Activated CD4-positive, alpha-beta T cell treated with anti-CD3 and anti-CD28 coated beads, Interleukin-2, Interleukin-6, amounts not matched to agents 100 ng/mL and 50 ng/mL, durations not matched to agents 16 hours and 8 hours (primary cell): ENCODE measurements at regions not wholly inside any gene's neighbourhood (a gene's known extent, or its start where the extent isn't known, plus 50 kb on each side); places are given as distances from the start of the nearest gene placed in this dataset.
"Not testable (repeated sequence)": the region's sequence is repeated elsewhere in the genome, so short reads cannot be mapped to it uniquely, and the experiment has no call there.

Source experiments
- DNase-seq: peaks from one replicate; pipeline ENCODE4 v3.0.0-alpha.2; 2020

DNA sequence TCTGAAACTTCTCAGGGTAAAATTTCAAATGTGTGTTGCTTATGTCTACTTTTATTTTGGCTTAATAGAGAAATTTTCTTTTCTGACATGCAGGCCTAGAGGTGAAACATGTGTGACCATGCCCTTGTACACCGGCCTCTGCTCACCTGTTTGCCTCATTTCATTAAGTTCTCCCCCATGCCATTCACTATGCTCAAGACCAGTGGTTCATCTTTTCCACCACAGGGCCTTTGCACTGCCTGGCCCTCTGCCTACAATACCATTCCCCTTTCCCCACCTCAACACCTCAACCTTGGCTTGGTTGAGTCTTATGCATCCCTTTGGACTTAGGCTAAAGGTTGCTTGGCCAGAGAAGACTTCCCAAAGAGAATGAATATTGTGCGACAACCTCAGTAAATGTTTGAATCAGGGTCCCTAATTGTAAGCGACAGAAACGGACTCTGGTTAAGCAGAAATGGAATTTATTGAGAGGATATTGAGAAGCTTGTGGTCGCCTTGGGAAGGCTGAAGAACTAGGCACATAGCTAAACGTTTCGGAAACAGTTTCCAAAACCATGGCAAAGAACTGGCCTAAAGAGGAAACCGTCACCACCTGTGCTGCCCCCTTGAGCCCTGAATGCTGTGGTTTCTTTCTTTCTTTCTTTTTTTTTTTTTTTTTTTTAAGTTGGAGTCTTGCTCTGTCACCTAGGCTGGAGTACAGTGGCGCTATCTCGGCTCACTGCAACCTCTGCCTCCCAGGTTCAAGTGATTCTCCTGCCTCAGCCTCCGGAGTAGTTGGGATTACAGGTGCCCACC lies 152.2 kb downstream of the SOX4 start:
- DNase-seq, result no peak

DNA sequence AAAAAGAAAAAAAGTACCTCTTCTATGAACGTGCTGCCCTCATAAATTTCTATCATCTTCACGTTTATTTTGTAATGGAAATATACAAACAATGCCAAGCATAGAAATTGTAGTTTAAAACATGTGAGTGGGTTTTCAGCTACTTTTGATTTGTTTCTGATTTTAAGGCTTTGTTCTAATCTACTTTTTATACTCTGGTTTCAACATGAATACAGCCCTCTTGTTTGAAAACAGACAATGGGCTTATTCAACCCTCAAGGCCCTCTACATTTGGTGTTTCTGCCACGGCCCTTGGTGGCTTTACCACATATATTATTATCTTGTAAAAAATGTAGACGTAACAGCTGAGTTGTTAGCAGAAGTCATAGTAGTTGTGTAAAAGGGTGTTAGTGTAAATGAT lies 153.9 kb downstream of the SOX4 start:
- no peak for DNase-seq

DNA sequence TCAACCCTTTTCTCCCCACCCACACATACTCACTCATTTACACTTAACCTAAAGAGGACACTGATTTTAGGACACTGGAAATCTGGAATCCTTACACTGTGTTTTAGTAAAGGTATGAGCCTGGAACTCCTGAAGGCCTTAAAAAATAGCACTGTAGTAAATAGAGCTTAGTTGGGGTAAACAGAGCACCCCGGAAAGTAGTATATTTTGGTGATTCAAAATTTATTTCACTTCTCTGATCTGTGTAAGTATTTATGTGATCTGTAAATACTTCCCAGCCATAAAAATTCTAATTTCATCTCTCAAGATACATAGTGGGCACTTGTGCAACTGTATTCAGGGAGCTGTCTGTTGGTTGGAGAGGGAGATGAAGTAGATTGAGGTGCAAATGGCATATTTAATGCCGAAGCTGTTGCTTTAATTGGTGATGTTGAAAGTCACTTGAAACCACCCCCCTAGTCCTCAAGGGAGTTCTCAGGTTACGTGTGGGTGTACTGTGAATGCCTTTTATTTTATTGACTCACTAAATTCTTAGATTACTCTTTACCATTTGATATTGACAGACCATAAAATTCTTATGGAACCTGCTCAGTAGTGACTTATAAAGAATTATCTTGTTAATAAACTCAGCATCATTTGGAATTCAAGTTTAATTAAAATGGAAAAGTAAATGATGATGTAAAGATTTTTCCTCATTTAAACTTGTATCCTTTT lies 154.9 kb downstream of the SOX4 start:
- DNase-seq, result no peak

DNA sequence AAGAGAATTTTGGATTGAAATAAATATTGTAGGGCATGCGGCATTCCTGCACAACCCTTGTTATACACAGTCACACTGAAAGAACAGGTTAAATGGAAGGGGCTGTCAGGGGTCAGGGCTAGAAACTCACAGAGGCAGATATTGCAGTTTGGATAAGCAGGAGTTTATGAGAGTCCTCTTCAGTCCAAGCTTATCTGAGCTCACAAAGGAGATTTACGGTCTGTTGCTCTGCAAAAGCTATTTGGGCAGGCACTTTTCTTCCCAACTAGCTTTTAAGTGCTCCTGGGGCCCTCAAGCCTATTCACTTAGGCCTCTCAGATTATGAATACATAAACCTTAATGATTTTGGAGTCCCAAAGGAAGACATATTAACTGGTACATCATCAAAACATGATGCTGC lies 156.2 kb downstream of the SOX4 start:
- DNase-seq, result no peak

DNA sequence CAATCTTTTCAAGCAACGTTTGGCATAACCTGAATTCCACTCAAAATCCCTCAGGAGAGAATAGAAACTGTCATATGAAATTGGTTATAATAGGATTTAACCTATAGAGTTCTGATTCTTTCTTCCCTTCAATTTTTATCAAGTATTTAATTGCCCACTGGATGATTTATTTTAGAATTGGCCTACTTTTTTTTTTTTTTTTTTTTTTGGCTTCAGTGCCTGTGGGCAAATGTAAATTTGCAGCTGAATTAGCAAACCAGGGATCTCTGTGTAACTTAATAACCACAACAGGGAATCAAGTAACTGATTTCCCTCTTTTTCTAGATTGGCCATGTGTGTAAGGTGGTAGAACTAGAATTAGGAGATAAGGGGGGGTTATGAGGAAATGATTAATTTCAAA lies 157.0 kb downstream of the SOX4 start:
- no peak for DNase-seq

DNA sequence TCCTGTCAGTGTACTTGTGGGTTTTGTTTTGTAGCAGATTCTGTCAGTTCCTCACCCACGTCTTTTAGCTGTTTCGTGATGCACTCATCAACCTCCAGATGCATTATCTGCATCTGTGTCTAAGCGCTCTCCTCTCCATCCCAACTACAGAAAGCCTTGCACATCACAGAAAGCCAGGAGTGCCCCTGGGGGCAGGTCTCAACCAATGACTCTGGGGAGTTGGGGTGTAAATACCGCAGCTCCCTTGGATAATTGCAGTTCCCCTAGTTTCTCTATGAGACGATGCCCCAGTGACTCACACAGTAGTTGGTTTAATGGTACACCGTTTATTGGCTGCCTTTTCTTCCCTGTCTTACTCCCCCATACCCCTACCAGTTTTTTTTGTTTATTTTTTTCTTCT lies 158.1 kb downstream of the SOX4 start:
- DNase-seq, result peak; percentile 29

DNA sequence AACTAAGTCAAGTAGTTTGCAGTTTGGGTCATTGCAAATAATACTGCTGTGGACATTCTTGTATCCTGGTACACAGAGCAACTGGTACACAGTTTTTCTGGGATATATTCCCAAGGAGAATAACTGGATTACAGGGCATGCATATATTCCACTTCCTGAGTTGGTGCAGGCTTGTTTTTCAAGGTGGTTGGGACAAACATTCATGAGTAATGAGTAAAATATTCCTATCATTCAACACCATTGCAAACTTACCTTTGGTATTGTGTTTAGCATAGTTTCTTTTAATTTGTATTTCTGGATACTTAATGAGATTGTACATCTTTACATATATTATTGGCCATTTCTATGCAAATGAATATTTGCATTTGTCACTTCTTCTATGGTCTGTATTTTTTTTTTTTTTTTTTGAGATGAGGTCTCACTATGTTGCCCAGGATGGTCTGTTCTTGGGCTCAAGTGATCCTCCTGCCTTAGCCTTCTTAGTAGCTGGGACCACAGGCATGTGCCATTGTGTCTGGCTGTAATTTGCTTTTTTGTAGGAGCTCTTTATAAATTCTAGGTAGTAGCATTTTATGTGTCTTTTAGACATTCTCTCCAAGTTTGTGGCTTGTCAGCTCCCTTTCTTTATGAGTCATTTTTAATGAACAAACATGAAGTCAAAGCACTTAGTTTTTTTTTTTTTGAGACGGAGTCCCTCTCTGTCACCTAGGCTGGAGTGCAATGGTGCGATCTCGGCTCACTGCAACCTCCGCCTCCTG lies 158.7 kb downstream of the SOX4 start:
- no peak for DNase-seq

DNA sequence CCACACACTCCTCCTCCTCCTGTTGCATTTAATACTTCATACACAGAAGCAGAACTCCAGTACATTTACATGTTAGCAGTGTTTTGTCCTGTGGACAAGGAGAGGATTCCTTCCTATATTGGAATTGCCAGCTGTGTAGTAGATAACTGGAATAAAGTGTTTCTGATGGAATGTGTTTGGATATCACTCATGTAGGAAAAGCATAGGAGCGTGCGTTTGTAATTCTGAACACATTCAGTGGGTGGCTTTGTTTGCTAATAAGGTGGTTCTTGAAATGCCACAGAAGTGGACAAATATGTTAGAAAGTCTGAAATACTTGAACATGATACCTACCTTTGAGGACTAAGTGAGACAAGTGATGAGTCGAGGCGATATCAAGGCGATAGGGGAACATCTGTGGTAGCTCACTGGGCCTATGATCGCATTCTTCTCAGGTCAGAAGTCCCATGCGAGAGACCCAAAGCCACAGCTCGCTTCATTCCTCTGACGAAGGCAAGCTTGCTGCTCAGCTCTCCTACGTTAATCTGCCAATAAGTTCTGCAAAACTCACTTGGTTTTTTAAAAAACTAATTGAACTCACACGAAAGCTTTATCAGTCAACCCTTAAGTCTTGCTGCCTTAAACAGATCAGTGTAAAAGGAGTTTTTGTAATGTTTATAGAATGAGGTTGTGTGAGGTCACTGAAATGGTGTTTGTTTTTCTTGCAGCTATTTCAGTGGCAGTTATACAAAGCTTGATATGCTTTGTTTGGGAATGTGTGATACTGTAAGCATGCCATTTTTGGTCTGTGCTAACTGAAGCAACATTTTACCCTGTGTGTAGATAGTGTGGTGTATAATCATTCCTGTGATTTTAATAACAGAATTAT lies 159.9 kb downstream of the SOX4 start:
- no peak for DNase-seq

DNA sequence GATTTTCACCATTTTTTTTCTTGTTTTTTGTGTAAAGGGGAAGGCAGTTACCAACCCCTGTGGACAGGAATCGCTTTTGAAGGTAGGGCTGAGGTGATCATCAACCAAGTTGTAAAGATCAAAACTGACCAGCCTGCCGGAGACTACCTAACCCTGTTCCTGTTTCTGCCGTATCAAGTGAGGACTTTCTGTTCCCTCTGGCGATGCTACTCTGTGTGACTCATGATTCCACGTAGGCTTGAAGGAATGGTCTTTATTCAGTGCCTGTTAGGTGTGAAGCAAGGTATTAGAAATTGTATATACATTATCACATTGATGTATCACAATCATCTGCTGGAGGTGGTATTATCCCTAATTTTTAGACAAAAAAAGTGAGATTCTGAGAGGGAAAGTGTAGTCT lies 161.3 kb downstream of the SOX4 start:
- no peak for DNase-seq

DNA sequence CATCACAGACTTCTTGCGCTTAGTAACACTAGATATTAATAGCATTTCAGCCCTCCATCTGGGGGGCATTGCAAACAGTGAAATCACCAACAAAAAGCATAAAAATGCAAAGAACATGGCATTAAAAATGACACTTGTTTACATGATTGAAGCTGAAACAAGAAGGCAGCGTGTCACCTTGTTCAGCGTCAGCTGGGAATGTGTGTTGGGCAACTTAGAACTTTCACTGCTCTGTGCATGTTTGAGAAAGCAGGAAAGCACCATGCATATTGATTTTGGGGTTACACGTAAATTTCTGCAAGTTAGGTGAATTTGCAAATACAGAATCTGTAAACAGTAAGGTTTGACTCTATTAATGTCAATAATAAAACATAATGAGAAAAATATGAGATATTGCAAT lies 162.9 kb downstream of the SOX4 start:
- DNase-seq, result no peak

DNA sequence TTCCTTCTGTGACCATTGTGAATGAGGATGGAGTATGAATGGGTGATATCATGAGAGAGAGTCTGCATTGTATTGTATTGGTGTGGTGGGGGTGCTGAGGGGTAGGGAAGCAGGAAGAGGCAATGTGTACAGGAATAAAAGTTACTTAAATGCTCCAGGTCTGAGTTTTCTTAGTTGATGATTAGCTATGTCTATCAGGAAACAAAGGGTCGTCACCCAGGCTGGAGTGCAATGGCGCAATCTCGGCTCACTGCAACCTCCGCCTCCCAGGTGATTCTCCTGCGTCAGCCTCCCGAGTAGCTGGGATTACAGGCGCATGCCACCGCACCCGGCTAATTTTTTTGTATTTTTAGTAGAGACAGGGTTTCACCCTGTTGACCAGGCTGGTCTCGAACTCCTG lies 163.8 kb downstream of the SOX4 start:
- not testable (repeated sequence) for DNase-seq

DNA sequence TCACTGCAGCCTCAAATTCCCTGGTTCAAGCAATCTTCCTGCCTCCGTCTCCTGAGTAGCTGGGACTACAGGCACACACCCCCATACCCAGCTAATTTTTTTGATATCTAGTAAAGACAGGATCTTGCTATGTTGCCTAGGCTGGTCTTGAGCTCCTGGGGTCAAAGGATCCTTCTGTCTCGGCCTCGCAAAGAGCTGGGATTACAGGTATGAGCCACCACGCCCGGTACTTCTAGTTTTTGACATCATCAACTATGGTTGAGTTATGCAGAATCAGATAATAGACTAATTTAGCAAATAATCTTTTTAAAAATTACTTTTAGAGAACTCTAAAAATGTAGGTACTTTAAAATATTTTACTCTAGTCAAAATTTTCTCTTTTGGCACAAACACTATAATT lies 166.2 kb downstream of the SOX4 start:
- no peak for DNase-seq

DNA sequence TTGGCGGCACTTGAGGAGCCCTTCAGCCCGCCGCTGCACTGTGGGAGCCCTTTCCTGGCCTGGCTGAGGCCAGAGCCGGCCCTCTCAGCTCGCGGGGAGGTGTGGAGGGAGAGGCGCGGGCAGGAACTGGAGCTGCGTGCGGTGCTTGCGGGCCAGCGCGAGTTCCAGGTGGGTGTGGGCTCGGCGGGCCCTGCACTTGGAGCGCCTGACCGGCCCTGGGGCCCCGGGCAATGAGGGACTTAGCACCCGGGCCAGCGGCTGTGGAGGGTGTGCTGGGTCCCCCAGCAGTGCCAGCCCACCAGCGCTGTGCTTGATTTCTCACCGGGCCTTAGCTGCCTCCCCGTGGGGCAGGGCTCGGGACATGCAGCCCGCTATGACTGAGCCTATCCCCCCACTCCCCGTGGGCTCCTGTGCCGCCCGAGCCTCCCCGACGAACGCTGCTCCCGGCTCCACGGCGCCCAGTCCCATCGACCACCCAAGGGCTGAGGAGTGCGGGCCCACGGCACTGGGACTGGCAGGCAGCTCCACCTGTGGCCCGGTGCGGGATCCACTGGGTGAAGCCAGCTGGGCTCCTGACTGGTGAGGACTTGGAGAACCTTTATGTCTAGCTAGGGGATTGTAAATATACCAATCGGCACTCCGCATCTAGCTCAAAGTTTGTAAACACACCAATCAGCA lies 167.6 kb downstream of the SOX4 start:
- DNase-seq, result not testable (repeated sequence)

DNA sequence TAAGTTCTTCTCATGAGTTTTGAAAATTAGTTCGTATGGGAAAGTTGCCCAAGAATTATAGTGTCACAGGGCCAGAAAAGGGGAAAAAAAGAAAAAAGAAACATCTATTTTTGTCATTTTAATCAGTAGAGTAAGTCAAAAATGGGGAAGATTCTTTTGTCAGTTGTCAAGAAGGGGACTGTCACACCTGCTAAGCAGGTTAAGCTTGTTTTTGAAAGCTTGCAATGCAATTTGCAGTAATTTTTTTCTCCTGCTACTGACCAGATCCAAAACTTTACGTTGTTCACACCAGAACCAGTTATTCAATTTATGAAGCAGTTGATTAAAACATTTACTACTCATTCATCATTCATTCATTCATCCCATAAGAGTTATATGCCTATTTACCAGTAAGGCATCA lies 171.4 kb downstream of the SOX4 start:
- DNase-seq, result no peak

DNA sequence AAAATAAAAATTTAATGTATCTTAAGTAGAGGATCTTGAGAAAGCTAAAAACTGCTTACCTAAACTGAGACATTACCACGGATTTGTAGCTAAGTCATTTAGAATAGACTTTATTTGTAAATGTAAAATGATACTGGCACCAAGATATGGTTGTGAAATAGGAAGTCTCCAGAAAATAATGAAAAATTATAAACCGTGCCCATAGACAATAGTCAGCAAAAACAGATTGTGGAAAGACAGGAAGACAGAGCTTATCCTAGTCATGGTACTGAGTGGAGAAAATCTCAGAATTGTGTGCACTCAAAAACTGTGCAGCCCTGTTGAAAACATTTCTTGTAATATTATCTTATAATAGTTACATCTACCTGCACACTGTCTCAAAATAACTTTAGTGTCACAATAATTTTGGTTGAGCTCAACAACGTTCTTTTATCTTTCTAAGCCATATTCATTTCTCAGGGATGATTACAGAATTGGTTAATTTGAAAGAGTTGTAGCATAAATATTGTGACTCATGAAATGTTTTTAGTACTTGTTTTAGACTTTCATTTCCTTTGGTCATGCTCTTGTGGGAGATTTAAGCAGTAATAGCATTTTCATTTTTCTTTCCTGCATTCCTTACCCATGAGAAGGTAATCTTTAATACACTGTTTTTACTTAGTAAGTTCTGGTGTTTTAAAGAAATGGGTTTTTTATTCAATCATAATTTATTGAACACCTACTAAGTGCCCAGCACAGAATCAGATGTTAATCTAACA lies 174.5 kb downstream of the SOX4 start:
- DNase-seq, result no peak

DNA sequence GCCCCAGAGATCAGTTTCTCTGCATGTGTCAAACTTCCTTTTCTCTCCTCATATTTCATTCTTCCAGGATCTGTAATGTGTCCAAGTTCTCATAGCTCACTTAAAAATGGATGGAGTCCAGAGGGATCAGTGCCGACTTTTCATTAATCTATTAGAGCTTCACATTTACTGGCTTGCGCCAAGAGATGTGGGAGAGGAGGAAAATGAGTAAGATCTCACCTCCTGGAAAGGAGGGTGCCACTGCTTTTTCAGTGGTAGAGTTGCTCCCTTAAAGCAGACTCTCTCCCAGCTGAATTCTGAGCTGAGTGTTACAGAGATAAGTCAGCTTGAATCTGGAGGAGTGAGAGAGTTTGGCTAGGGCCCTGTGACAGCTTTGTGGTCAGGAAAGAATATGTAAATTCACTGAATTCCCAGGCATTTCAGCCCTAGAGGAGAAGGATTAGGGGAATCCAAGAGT lies 175.9 kb downstream of the SOX4 start:
- DNase-seq, result no peak

DNA sequence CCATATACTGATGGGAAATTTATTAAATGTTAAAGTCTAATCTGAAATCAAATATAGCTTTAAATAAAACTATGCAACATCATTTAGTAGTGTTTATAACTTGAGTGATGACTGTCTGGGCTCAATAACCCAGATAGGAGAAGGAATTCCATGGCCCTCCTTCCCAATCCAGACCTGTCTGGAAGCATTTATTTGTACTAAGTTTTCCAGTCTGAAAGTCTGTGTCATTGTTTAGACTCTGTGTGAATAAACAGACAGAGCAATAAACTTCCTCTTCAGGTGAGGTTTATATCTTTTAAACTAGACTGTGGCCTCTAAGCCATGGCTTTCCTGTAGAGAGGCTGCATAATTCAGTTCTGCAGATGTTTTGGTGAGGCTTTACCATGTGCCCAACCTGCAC lies 176.4 kb downstream of the SOX4 start:
- no peak for DNase-seq

DNA sequence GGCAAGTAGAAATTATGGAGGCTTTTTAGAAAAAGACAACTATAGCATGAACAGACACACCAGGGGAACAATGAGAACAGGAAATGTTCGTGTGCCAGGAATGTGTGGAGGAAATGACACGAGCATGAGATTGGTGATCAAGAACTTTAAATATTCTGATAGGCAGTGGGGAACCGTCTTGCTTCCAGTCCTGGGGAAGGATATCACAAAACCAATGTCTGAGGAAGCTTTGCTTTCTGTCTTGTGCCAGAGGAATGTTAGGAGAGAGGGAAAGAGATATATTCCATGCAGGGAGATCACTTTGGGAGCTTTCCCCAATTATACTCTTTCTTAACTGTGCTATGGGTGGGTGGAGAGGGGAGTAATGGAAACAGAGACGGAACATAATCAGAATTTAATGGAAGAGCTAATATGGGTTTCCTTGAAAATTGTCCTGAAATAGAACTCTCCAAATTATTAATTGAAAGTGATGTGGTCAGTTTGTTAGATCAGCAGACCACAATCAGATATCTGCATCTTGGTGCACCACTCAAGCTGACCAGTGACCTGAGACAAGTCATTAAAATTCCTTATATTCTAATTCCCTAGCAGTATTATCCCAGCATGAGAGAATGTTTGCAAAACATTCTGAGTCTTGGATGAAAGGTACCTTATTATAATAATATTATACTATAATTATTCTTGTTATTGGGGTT lies 178.2 kb downstream of the SOX4 start:
- DNase-seq, result no peak

DNA sequence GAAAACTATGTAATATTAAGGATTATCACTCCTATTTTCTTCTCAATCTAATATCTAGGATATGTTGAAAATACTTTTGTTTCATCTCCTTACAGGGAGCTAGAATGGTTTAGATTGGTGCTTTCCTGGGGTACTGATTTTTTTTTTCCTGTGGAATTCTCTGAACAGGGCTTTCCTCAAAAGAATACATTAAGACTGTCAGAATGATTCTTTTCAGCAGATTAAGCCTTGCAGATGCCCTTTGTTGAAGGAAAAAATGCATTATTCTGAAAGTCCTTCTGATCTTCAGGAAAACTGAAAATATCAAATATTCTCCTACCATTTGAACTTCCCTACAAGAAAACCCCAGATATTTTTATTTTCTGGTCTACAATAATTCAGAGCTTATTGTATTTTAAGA lies 178.9 kb downstream of the SOX4 start:
- DNase-seq, result no peak

DNA sequence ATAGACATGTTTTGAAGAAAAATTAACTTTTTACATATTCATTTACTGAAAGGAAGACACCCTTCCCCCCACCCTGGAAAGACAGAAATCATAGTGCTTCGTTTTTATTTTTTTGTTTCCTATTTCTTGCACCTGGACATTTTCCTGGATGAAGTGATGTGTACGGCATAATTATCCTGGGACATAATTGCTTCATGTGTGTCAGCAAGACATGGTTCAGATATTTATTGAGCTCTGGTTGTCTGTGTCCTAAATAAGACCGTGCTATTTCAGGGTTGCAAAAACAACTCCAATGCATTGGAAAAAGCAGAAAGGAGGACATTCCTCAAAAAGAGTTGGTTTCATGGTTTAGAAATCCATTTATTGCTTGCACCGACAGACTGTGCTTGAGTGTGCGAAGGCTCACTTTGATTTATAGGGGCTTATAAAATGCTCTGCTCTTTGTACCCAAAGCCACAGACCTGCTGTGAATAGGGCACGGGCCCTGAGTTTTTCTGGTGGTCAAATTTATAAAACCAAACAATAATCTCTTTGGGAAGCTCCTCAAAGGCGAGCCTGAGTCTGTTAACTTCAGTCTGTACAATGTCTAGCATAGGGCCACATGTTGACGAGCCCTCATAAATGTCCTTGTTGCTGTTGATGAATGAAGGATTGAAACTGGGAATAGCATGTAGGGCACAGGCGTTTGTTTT lies 179.5 kb downstream of the SOX4 start:
- DNase-seq, result no peak
